Keratinocyte (primary cell): ENCODE measurements at regions not wholly inside any gene's neighbourhood (a gene's known extent, or its start where the extent isn't known, plus 50 kb on each side); places are given as distances from the start of the nearest gene placed in this dataset.

Experiments used
- DNase-seq: peaks from one replicate; pipeline ENCODE4 v3.0.0-alpha.2; 2011; ENCODE audit warnings: low read depth, missing footprints, low spot score
- FAIRE-seq: peaks from 2 replicates; lab custom pipeline; 2011; peaks lifted over from hg19 to GRCh38; lab: Jason Lieb, UNC
- H2AFZ ChIP-seq: 2 replicates; pipeline ENCODE4 v1.6.0; 2012; ENCODE audit warnings: low read length, control low read depth, inconsistent platforms; ENCODE audit not compliant: control insufficient read depth
- H3K27ac ChIP-seq: 2 replicates; pipeline ENCODE4 v1.5.1; 2011; ENCODE audit warnings: low read length; ENCODE audit not compliant: control insufficient read depth, insufficient read depth
- H3K27me3 ChIP-seq: 3 replicates; pipeline ENCODE4 v1.6.0; 2011; ENCODE audit warnings: low read length; ENCODE audit not compliant: control insufficient read depth, insufficient read depth; ENCODE audit errors: extremely low read depth
- H3K36me3 ChIP-seq, 2 experiments: 2 replicates in 1 of 2; 3 replicates in 1 of 2; pipeline ENCODE4 v1.5.1; 2011; ENCODE audit warnings: low read length in 2 of 2, mild to moderate bottlenecking in 1 of 2; ENCODE audit not compliant: control insufficient read depth in 2 of 2, insufficient read depth in 2 of 2; ENCODE audit errors: extremely low read depth in 1 of 2
- H3K4me1 ChIP-seq: 3 replicates; pipeline ENCODE4 v1.5.1; 2011; ENCODE audit warnings: low read length; ENCODE audit not compliant: control insufficient read depth, insufficient read depth; ENCODE audit errors: extremely low read depth
- H3K4me2 ChIP-seq: 3 replicates; pipeline ENCODE4 v1.6.0; 2011; ENCODE audit warnings: low read depth, low read length; ENCODE audit not compliant: control insufficient read depth, insufficient read depth; ENCODE audit errors: extremely low read depth
- H3K4me3 ChIP-seq, 3 experiments: fragments of 200-600 bp in 1 of 3; sonication (generic) in 1 of 3; 2 replicates in 2 of 3; 3 replicates in 1 of 3; pipeline ENCODE4 v1.5.1; 2011 to 2016; ENCODE audit warnings: low read length in 3 of 3, mild to moderate bottlenecking in 3 of 3, control low read depth in 2 of 3, inconsistent platforms in 1 of 3, low read depth in 1 of 3, mixed read lengths in 1 of 3, mixed run types in 1 of 3, moderate library complexity in 1 of 3; ENCODE audit not compliant: control insufficient read depth in 2 of 3, insufficient read depth in 2 of 3; ENCODE audit errors: extremely low read depth in 1 of 3
- H3K79me2 ChIP-seq: 2 replicates; pipeline ENCODE4 v1.6.0; 2012; ENCODE audit warnings: low read length; ENCODE audit not compliant: control insufficient read depth, insufficient read depth
- H3K9ac ChIP-seq: 3 replicates; pipeline ENCODE4 v1.6.0; 2011; ENCODE audit warnings: low read length; ENCODE audit not compliant: control insufficient read depth, insufficient read depth; ENCODE audit errors: extremely low read depth
- H3K9me1 ChIP-seq: 3 replicates; pipeline ENCODE4 v1.6.0; 2011; ENCODE audit warnings: low read length; ENCODE audit not compliant: control insufficient read depth, insufficient read depth; ENCODE audit errors: extremely low read depth
- H3K9me3 ChIP-seq: 2 replicates; pipeline ENCODE4 v1.5.1; 2012; ENCODE audit warnings: low read depth, low read length; ENCODE audit not compliant: control insufficient read depth
- H4K20me1 ChIP-seq: 3 replicates; pipeline ENCODE4 v1.6.0; 2011; ENCODE audit warnings: low read length; ENCODE audit not compliant: control insufficient read depth, insufficient read depth; ENCODE audit errors: extremely low read depth
- EZH2 ChIP-seq: IDR thresholded peaks from one replicate; pipeline ENCODE4 v1.6.1; 2012; ENCODE audit warnings: inconsistent platforms, mild to moderate bottlenecking, low read length, moderate library complexity
- dilution Hi-C: fragments of 300-500 bp; cut with MboI; formaldehyde crosslinking; loops from one replicate; pipeline ENCODE4 v1.7.0; 2020; ENCODE audit warnings: low sequenced_read_pairs; ENCODE audit not compliant: extremely low pct_ligation_motif_present
- TF ChIP-seq, protein P1 (sequence below), 3 experiments: IDR thresholded peaks in 1 of 3; conservative IDR thresholded peaks in 1 of 3; optimal IDR thresholded peaks in 1 of 3; 2 replicates in 2 of 3; 3 replicates in 1 of 3; pipeline versions ENCODE3 to v1.5.1; 2011; ENCODE audit warnings: low read length in 3 of 3, mild to moderate bottlenecking in 3 of 3, moderate library complexity in 2 of 3, control low read depth in 1 of 3, inconsistent platforms in 1 of 3; ENCODE audit not compliant: insufficient read depth in 2 of 3; ENCODE audit errors: extremely low read depth in 1 of 3

DNA sequence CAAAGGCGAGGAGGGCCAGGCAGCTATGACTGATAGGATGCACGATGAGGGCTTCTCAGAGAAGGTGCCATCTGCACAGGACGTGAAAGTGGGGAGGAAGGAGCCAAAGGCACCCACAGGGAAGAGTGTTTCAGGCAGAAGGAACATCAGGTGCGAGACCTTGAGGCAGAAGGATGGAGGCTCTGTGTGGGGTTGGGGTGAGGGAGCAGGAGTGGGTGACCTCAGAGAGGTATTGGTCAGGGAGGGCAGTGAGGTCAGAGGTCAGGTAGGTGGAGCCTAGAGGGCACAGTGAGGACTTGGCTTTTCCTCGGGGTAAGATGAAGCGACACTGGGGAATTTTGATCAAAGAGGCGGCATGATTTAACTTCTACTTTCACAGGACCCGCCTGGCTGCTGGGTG, 64.7 kb upstream of the XPA start:
- H3K4me1 ChIP-seq, result peaks cover 11% of the 10 kb centered on the region
- no peak for DNase-seq
- no peak overlapping the region for H3K27ac ChIP-seq
- no peak overlapping the region for H2AFZ ChIP-seq
- no peak overlapping the region for H3K9ac ChIP-seq
- no peaks in the 10 kb centered on the region for H3K9me3 ChIP-seq
- dilution Hi-C loops, result loop anchor here (10.0 kb wide), 1 partner anchor 93 kb away; the partner anchor contains the start of gene FOXE1
- no peaks in the 10 kb centered on the region for H3K9me1 ChIP-seq
- no peak overlapping the region for H3K4me3 ChIP-seq
- H3K4me2 ChIP-seq, result no peak overlapping the region
- H3K79me2 ChIP-seq, result no peaks in the 10 kb centered on the region
- FAIRE-seq, result no peak
- no peaks in the 10 kb centered on the region for H4K20me1 ChIP-seq
- H3K36me3 ChIP-seq, result no peaks in the 10 kb centered on the region
- no peak for TF ChIP-seq EZH2
- TF ChIP-seq, protein P1, sequence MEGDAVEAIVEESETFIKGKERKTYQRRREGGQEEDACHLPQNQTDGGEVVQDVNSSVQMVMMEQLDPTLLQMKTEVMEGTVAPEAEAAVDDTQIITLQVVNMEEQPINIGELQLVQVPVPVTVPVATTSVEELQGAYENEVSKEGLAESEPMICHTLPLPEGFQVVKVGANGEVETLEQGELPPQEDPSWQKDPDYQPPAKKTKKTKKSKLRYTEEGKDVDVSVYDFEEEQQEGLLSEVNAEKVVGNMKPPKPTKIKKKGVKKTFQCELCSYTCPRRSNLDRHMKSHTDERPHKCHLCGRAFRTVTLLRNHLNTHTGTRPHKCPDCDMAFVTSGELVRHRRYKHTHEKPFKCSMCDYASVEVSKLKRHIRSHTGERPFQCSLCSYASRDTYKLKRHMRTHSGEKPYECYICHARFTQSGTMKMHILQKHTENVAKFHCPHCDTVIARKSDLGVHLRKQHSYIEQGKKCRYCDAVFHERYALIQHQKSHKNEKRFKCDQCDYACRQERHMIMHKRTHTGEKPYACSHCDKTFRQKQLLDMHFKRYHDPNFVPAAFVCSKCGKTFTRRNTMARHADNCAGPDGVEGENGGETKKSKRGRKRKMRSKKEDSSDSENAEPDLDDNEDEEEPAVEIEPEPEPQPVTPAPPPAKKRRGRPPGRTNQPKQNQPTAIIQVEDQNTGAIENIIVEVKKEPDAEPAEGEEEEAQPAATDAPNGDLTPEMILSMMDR (optimal IDR thresholded peaks at IDR 0.05 in 1 of 3, IDR thresholded peaks at IDR 0.05 in 1 of 3, conservative IDR thresholded peaks at IDR 0.05 in 1 of 3; ENCODE audit: extremely low read depth in 1 of 3, insufficient read depth in 2 of 3, low read length in 3 of 3), result no peak
- H3K27me3 ChIP-seq, result peaks cover 5% of the 10 kb centered on the region

DNA sequence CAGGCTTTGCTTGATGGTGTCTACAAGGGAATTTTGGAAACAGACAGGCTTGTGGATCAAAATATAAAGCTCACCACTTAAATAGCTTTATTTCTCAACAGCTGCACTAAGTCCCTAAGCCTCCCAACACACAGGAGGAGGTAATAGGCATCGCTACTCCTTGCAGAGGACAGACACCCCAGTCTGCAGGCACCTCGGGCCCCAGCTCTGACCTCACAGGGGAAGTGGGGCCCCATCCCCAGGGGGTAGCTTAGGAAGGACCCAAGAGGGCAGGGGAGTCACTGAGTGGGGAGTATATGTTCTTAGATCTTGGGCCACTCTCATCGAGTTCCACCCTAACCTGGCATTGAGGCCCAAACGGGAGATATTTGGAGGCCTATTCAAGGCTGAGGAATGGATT, 66.7 kb upstream of the XPA start:
- DNase-seq (no peak), FAIRE-seq (no peak)
- Histone ChIP-seq H3K9me3 (no peaks in the 10 kb centered on the region), H3K27me3 (peaks cover 5% of the 10 kb centered on the region), H3K9me1 (no peaks in the 10 kb centered on the region), H3K27ac (no peak overlapping the region), H3K4me3 (no peak overlapping the region), H3K9ac (no peak overlapping the region), H3K36me3 (no peaks in the 10 kb centered on the region), H4K20me1 (no peaks in the 10 kb centered on the region), H2AFZ (no peak overlapping the region), H3K4me2 (no peak overlapping the region), H3K79me2 (no peaks in the 10 kb centered on the region), H3K4me1 (peaks cover 16% of the 10 kb centered on the region)
- dilution Hi-C loops, result loop anchor here (10.0 kb wide), 1 partner anchor 91 kb away; the partner anchor contains the start of gene FOXE1
- TF ChIP-seq, protein P1 (optimal IDR thresholded peaks at IDR 0.05 in 1 of 3, IDR thresholded peaks at IDR 0.05 in 1 of 3, conservative IDR thresholded peaks at IDR 0.05 in 1 of 3; ENCODE audit: extremely low read depth in 1 of 3, insufficient read depth in 2 of 3, low read length in 3 of 3), result no peak
- no peak for TF ChIP-seq EZH2
